ENCODE measurements at regions not wholly inside any gene's neighbourhood (a gene's known extent, or its start where the extent isn't known, plus 50 kb on each side); places are given as distances from the start of the nearest gene placed in this dataset.

DNA sequence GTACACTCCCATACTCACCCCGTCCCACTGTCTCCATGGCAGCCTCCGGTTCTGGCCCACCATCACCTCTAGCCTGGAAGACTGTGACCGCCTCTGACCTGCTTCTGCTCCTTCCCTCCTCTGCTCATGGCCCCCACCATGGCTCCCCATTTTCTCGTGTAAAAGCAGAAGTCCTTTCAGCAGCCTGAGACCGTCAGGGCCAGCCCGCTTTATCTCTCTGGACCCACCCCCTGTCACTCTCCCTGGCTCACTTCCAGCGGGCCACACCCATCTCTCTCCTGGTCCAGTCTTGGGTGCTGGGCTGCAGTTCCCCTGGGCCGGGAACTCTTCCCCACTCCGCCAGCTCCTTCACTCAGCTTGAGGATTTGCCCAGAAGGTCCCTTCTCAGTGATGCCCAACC, 96.0 kb upstream of the RUFY1 start:
- TF ChIP-seq, protein P1, sequence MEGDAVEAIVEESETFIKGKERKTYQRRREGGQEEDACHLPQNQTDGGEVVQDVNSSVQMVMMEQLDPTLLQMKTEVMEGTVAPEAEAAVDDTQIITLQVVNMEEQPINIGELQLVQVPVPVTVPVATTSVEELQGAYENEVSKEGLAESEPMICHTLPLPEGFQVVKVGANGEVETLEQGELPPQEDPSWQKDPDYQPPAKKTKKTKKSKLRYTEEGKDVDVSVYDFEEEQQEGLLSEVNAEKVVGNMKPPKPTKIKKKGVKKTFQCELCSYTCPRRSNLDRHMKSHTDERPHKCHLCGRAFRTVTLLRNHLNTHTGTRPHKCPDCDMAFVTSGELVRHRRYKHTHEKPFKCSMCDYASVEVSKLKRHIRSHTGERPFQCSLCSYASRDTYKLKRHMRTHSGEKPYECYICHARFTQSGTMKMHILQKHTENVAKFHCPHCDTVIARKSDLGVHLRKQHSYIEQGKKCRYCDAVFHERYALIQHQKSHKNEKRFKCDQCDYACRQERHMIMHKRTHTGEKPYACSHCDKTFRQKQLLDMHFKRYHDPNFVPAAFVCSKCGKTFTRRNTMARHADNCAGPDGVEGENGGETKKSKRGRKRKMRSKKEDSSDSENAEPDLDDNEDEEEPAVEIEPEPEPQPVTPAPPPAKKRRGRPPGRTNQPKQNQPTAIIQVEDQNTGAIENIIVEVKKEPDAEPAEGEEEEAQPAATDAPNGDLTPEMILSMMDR (IDR thresholded peaks at IDR 0.05) = no peak
- TF ChIP-seq EZH2phosphoT487 (IDR thresholded peaks at IDR 0.05) = no peak

All from neural progenitor cell (in vitro differentiated cells).